CD1c-positive myeloid dendritic cell (primary cell): ENCODE measurements at regions not wholly inside any gene's neighbourhood (a gene's known extent, or its start where the extent isn't known, plus 50 kb on each side); places are given as distances from the start of the nearest gene placed in this dataset.

Experiments
- DNase-seq: peaks from one replicate; pipeline ENCODE4 v3.0.0-alpha.2; 2016; ENCODE audit errors: extremely low spot score

GRCh38 chr3:45330510-45331295 is 57.7 kb upstream of the LARS2 start:
- DNase-seq = no peak

GRCh38 chr3:45332493-45332892 is 55.9 kb upstream of the LARS2 start:
- DNase-seq = no peak

- DNase-seq = no peak
Measured at GRCh38 chr3:45332901-45333407, 55.4 kb upstream of the LARS2 start.

- DNase-seq = no peak
Measured at GRCh38 chr3:45333549-45333948, 54.8 kb upstream of the LARS2 start.

GRCh38 chr3:45337839-45338470 is 50.4 kb upstream of the LARS2 start:
- DNase-seq = no peak
